ENCODE measurements at regions not wholly inside any gene's neighbourhood (a gene's known extent, or its start where the extent isn't known, plus 50 kb on each side); places are given as distances from the start of the nearest gene placed in this dataset.

- Histone ChIP-seq H3K27ac (no peak overlapping the region), H3K27me3 (no peaks in the 10 kb centered on the region), H3K9me3 (no peaks in the 10 kb centered on the region), H3K36me3 (no peaks in the 10 kb centered on the region), H3K4me1 (no peaks in the 10 kb centered on the region), H3K4me3 (replicated peaks in 1 of 3) (no peak overlapping the region)
- intact Hi-C loops (cut with DNase I): no loop called here
- 94 to 95% methylated on average over 6 of the region's 6 CpGs for WGBS, 2 donors
- no peak for DNase-seq
- TF ChIP-seq, protein P1, sequence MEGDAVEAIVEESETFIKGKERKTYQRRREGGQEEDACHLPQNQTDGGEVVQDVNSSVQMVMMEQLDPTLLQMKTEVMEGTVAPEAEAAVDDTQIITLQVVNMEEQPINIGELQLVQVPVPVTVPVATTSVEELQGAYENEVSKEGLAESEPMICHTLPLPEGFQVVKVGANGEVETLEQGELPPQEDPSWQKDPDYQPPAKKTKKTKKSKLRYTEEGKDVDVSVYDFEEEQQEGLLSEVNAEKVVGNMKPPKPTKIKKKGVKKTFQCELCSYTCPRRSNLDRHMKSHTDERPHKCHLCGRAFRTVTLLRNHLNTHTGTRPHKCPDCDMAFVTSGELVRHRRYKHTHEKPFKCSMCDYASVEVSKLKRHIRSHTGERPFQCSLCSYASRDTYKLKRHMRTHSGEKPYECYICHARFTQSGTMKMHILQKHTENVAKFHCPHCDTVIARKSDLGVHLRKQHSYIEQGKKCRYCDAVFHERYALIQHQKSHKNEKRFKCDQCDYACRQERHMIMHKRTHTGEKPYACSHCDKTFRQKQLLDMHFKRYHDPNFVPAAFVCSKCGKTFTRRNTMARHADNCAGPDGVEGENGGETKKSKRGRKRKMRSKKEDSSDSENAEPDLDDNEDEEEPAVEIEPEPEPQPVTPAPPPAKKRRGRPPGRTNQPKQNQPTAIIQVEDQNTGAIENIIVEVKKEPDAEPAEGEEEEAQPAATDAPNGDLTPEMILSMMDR (IDR thresholded peaks at IDR 0.05): no peak
- no peak for TF ChIP-seq POLR2A (IDR thresholded peaks at IDR 0.05)
These were observed 138.1 kb upstream of the PIK3R1 start for GRCh38 chr5:68077349-68077894.

DNA sequence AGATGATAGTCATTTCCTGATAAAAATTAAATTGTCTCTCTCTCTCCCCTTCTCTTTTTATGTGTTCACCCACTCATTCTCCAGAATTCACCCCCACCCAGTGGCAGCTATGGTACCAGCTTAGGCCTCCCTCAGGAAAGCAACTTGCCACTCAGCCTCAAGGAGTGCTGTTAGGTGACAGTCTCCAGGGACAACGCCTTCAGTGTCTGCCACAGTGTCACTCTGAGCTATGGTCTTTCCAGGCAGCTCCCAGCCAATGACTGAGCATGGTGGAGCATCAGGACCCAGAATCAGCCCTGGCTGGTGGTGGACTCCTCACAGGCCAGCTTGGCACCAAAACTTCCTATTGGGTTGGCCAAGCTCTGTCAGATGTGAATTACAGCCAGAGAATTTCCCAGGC lies 140.9 kb upstream of the PIK3R1 start:
- WGBS, 2 donors: 83 to 94% methylated on average over 1 of the region's 1 CpG
- DNase-seq: peak in 1 of 2 donors; percentile 1
- Histone ChIP-seq H3K36me3 (no peaks in the 10 kb centered on the region), H3K4me1 (no peaks in the 10 kb centered on the region), H3K27me3 (no peaks in the 10 kb centered on the region), H3K4me3 (replicated peaks in 1 of 3) (no peak overlapping the region), H3K9me3 (no peaks in the 10 kb centered on the region), H3K27ac (no peak overlapping the region)
- no peak for TF ChIP-seq POLR2A (IDR thresholded peaks at IDR 0.05)
- TF ChIP-seq, protein P1 (IDR thresholded peaks at IDR 0.05): no peak
- intact Hi-C loops (cut with DNase I): no loop called here

DNA sequence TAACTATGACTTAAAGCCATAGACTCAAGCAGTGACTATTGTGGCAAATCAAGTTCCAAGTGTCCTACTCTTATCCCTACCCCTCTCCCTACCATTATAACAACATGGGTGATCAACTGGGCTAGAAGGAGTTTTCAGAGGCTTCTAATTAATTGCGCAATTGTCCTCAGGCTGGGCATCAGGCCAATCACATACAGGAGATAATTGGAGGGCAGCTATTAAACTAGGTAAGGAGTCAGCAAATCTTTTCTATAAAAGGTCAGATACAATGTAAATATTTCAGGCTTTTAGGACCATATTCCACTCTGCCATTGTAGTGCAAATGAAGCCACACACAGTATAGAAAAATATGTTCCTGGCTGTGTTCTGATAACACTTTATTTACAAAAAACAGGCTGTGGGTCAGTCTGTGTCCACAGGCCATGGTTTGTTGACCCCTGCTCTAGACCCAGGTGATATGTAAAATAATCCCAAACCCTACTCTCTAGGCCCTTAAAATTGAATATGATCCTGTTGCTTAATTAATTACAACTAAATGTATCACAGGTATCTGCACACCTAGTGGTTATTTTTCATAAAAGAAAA lies 141.4 kb upstream of the PIK3R1 start:
- no peak for TF ChIP-seq POLR2A (IDR thresholded peaks at IDR 0.05)
- TF ChIP-seq, protein P1 (IDR thresholded peaks at IDR 0.05): no peak
- no peaks in the 10 kb centered on the region for H3K9me3 ChIP-seq
- WGBS, 2 donors: 90 to 100% methylated on average over 1 of the region's 1 CpG
- intact Hi-C loops (cut with DNase I): no loop called here
- DNase-seq: peak; percentile 28 to 48
- H3K27me3 ChIP-seq: no peaks in the 10 kb centered on the region
- H3K4me1 ChIP-seq: no peaks in the 10 kb centered on the region
- no peak overlapping the region for H3K27ac ChIP-seq
- H3K36me3 ChIP-seq: no peaks in the 10 kb centered on the region
- H3K4me3 ChIP-seq (replicated peaks in 1 of 3): no peak overlapping the region

DNA sequence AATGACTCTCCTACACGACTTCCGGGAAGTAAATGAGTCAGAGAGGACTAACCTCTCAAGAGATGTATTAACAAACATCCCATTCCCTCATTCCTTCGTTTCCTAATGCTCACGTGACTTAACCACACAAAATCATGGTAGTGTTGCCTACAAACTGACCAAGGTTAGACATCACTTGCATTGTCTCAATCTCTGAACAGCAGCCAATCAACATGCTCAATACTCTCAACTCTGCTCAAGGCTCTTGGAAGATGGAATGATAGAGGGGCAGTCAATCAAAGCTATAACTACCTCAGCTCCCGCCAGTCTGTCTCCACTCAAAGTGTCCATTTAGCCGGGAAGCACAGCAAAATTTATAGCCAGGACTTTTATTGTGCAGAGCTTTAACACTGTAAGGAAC lies 143.8 kb upstream of the PIK3R1 start:
- Histone ChIP-seq H3K4me3 (replicated peaks in 1 of 3) (no peak overlapping the region), H3K27ac (no peak overlapping the region), H3K36me3 (no peaks in the 10 kb centered on the region), H3K9me3 (no peaks in the 10 kb centered on the region), H3K4me1 (no peaks in the 10 kb centered on the region), H3K27me3 (no peaks in the 10 kb centered on the region)
- intact Hi-C loops (cut with DNase I): no loop called here
- no peak for TF ChIP-seq POLR2A (IDR thresholded peaks at IDR 0.05)
- TF ChIP-seq, protein P1 (IDR thresholded peaks at IDR 0.05): no peak
- 75 to 82% methylated on average over 6 of the region's 6 CpGs for WGBS, 2 donors
- no peak for DNase-seq

- no peak for TF ChIP-seq POLR2A (IDR thresholded peaks at IDR 0.05)
- TF ChIP-seq, protein P1 (IDR thresholded peaks at IDR 0.05): no peak
These were observed 144.3 kb upstream of the PIK3R1 start for GRCh38 chr5:68071282-68071632.

More at GRCh38 chr5:68071282-68071632, 144.3 kb upstream of the PIK3R1 start:
- Histone ChIP-seq H3K9me3 (no peaks in the 10 kb centered on the region), H3K4me1 (no peaks in the 10 kb centered on the region), H3K27ac (peak overlapping the region in 1 of 3 donors; percentile 30), H3K27me3 (no peaks in the 10 kb centered on the region), H3K4me3 (replicated peaks in 1 of 3) (no peak overlapping the region), H3K36me3 (no peaks in the 10 kb centered on the region)
- 74 to 81% methylated on average over 3 of the region's 3 CpGs for WGBS, 2 donors
- intact Hi-C loops (cut with DNase I): no loop called here
- no peak for DNase-seq
